Tibial artery (tissue), 4 donors: ENCODE measurements at regions not wholly inside any gene's neighbourhood (a gene's known extent, or its start where the extent isn't known, plus 50 kb on each side); places are given as distances from the start of the nearest gene placed in this dataset.

Source experiments
- DNase-seq, 2 donors: peaks; one replicate each; pipeline ENCODE4 v3.0.0-alpha.2; 2019
- H3K27ac ChIP-seq, 2 donors: fragments of 200-600 bp; sonication (generic) in 1 of 2; 1 replicate in 1 of 2; 2 replicates in 1 of 2; pipeline ENCODE4 v1.5.1; 2018 to 2019; ENCODE audit warnings: mild to moderate bottlenecking in 1 of 2
- H3K27me3 ChIP-seq, 2 donors: fragments of 200-600 bp; sonication (generic) in 1 of 2; one replicate each; pipeline versions ENCODE4 v1.5.1 to v1.6.0; 2016 to 2019
- H3K36me3 ChIP-seq, 3 donors: fragments of 200-600 bp; sonication (generic) in 2 of 3; one replicate each; pipeline ENCODE4 v1.5.1; 2016 to 2019; ENCODE audit warnings: mild to moderate bottlenecking in 2 of 3
- H3K4me1 ChIP-seq, 4 donors: fragments of 200-600 bp; sonication (generic) in 2 of 4; 1 replicate in 3 of 4; 2 replicates in 1 of 4; pipeline ENCODE4 v1.5.1; 2016 to 2019
- H3K4me3 ChIP-seq, 2 donors: fragments of 200-600 bp; sonication (generic) in 1 of 2; 1 replicate in 1 of 2; 2 replicates in 1 of 2; pipeline ENCODE4 v1.5.1; 2018 to 2019; ENCODE audit warnings: mild to moderate bottlenecking in 2 of 2
- H3K9me3 ChIP-seq, 3 donors: fragments of 200-600 bp; sonication (generic) in 1 of 3; one replicate each; pipeline ENCODE4 v1.5.1; 2016 to 2019
- intact Hi-C: fragments of 100-400 bp; cut with DNase I; formaldehyde crosslinking; loops from one replicate; pipeline ENCODE4 v1.15.0; 2023; ENCODE audit warnings: low total_unique reads
- TF ChIP-seq, protein P1 (sequence below), 2 experiments: fragments of 200-600 bp in 1 of 2; fragments of 450-650 bp in 1 of 2; IDR thresholded peaks; one replicate each; pipeline ENCODE4 v1.5.1; 2017 to 2019; ENCODE audit warnings: antibody characterized with exemption in 2 of 2, mild to moderate bottlenecking in 1 of 2, moderate library complexity in 1 of 2

DNA sequence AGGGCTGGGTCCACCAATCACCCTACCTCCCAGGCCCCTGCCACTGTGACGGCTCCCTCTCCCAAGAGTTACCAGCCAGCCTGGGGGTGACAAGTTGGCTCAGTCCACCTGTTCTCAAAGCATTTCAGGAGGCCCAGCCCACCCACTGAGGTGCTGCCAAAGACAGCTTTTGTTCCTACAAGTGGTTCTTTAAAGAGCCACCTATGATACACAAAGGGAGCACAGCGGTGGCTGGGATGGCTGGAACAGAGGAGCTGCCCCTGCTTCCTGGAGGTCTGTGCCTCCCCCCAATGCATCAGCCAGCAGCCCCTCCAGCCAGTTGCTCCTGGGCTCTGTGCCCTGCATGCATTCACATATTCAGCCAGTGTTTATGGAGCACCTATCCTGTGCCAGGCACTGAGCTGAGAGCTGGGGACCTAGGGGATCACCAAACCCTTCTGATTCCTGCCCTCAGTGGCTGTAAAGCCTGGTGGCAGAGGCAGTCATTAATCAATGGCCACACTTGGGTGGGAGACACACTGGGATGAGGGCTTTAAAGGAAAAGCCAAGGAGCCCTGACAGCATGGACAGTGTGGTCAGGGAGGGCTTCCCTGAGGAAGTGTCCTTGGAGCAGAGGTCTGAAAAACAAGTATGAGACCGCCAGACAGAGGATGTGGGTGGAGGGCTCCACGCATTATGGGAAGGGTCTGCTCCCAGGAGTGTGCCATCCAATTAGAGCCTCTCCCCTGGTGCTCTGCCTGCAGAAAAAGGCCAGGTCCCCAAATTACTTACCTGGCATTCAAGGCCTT, 107.1 kb upstream of the LINGO1 start:
- intact Hi-C loops, result no loop called here
- TF ChIP-seq, protein P1, sequence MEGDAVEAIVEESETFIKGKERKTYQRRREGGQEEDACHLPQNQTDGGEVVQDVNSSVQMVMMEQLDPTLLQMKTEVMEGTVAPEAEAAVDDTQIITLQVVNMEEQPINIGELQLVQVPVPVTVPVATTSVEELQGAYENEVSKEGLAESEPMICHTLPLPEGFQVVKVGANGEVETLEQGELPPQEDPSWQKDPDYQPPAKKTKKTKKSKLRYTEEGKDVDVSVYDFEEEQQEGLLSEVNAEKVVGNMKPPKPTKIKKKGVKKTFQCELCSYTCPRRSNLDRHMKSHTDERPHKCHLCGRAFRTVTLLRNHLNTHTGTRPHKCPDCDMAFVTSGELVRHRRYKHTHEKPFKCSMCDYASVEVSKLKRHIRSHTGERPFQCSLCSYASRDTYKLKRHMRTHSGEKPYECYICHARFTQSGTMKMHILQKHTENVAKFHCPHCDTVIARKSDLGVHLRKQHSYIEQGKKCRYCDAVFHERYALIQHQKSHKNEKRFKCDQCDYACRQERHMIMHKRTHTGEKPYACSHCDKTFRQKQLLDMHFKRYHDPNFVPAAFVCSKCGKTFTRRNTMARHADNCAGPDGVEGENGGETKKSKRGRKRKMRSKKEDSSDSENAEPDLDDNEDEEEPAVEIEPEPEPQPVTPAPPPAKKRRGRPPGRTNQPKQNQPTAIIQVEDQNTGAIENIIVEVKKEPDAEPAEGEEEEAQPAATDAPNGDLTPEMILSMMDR (IDR thresholded peaks at IDR 0.05), result no peak
- Histone ChIP-seq H3K4me3 (no peak overlapping the region), H3K36me3 (no peaks in the 10 kb centered on the region), H3K27me3 (peaks cover 0 to 56% of the 10 kb centered on the region in 2 donors), H3K4me1 (no peaks in the 10 kb centered on the region), H3K27ac (no peak overlapping the region), H3K9me3 (no peaks in the 10 kb centered on the region)
- DNase-seq, result no peak

DNA sequence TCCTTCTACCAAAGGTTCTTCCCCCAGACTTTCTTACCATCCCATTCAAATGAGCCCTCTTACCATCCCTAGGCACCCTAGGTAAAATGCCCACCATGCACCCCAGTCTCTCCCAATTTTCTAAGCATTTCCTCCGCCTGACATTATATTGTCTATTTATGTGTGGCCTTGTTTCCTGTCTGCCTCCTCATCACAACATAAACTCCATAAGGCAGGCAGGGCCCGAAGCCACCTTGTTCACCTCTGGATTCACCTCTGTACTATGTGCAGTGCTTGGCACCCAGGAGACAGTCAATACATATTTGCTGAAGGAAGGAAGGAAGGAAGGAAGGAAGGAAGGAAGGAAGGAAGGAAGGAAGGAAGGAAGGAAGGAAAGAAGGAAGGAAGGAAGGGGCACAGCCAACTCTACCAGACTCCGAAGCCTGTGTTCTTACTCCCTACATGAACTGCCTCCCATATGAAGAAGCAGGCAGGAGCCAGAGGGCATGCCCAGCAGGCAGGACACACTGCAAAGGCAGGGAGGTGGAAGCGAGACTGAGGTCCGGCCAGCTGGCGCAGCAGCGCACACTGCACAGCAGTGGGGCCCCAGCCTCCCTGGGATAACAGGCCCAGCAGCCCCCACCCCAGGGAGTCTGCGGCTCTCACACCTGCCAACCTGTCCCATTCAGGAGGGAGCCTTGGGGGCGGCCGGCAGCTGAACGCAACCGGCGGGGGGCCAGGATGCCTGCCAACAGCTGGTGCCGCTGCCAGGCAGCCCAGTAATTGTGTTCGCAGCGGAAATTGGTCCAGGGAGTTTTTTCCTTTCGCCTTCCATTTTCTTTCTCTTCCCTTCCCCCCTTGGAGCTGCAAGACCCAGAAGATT, 106.0 kb upstream of the LINGO1 start:
- H3K36me3 ChIP-seq, result no peaks in the 10 kb centered on the region
- DNase-seq, result no peak
- intact Hi-C loops, result no loop called here
- TF ChIP-seq, protein P1 (IDR thresholded peaks at IDR 0.05), result no peak
- H3K27ac ChIP-seq, result no peak overlapping the region
- no peaks in the 10 kb centered on the region for H3K4me1 ChIP-seq
- peaks cover 0 to 60% of the 10 kb centered on the region in 2 donors for H3K27me3 ChIP-seq
- H3K4me3 ChIP-seq, result no peak overlapping the region
- no peaks in the 10 kb centered on the region for H3K9me3 ChIP-seq

DNA sequence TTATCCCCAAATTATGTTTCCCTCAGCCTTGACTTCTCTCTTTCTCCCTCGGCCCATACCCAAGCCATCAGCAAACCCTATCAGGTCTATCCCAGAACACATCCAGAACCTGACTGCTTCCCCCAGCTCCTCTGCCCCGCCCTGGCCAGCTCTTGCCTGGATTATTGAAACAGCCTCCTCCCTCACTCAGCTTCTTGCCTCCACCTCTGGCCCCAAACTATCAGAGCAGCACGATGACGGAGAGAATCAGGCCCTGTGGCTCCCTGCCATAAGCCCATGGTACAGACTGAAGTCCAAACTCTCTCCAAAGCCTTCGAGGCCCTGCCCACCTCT, 105.3 kb upstream of the LINGO1 start:
- TF ChIP-seq, protein P1 (IDR thresholded peaks at IDR 0.05), result no peak
- Histone ChIP-seq H3K27ac (no peak overlapping the region), H3K9me3 (no peaks in the 10 kb centered on the region), H3K4me1 (no peaks in the 10 kb centered on the region), H3K36me3 (no peaks in the 10 kb centered on the region), H3K4me3 (no peak overlapping the region), H3K27me3 (peaks cover 0 to 64% of the 10 kb centered on the region in 2 donors)
- intact Hi-C loops, result no loop called here
- no peak for DNase-seq

DNA sequence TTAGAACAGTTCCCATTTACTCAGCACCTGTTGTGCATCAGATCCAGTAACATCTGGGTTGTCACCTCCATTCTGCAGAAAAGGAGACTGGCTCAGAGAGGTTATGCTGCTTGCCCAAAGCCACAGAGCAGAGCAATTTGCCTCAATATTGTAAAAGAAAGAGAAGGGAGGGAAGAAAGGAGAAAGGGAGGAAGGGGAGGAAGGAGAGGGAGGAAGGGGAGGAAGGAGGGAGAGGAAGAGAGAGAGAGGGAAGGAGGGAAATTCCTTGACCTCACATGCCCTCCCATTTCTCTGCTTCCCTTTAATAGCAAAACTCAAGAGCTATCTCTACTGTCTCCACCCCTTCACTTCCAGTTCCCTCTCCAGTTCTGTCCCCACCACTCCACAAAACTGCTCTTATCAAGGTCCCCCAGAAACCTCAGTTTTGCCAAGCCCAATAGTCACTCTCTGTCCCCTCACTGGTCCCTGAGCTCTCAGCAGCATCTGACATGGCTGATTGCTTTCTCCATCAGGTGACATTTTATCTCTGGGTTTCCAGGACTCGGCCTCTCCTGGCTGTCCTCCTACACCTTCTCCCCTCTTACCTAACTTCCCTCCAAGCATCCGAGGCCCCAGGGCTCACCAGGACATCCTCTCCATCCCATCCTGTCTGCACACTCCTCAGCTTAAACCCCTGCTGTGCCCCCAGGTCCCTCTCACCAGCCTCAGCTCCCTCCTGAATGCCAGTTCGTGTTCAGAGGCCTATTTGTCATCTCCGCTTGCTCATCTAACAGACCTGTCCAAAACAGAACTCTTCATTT, 104.7 kb upstream of the LINGO1 start:
- Histone ChIP-seq H3K27me3 (peaks cover 0 to 64% of the 10 kb centered on the region in 2 donors), H3K4me3 (no peak overlapping the region), H3K36me3 (no peaks in the 10 kb centered on the region), H3K9me3 (no peaks in the 10 kb centered on the region), H3K4me1 (no peaks in the 10 kb centered on the region), H3K27ac (no peak overlapping the region)
- intact Hi-C loops, result no loop called here
- TF ChIP-seq, protein P1 (IDR thresholded peaks at IDR 0.05), result no peak
- DNase-seq, result no peak

DNA sequence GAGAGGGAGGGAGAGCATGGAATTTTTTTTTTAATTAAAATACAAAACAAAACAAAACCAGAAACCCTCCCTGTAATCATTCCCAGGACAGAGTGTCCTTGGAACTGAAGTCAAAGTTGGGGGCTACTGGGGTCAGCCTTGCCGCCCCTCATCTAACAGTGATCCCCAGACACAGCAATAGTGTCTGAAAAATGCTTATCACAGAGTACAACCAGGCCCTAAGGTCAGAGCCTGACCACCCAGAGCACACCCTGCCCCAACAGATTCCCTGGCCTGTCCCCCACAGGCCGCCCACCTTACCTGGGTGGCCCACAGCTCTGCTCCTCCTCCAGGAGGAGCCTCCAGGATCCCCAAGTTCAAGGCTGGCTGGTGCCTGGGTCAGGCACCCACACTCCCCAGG, 101.6 kb upstream of the LINGO1 start:
- Histone ChIP-seq H3K27me3 (peaks cover 0 to 48% of the 10 kb centered on the region in 2 donors), H3K27ac (no peak overlapping the region), H3K36me3 (no peaks in the 10 kb centered on the region), H3K4me1 (no peaks in the 10 kb centered on the region), H3K9me3 (no peaks in the 10 kb centered on the region), H3K4me3 (no peak overlapping the region)
- DNase-seq, result no peak
- TF ChIP-seq, protein P1 (IDR thresholded peaks at IDR 0.05), result no peak
- intact Hi-C loops, result no loop called here
